ENCODE measurements at regions not wholly inside any gene's neighbourhood (a gene's known extent, or its start where the extent isn't known, plus 50 kb on each side); places are given as distances from the start of the nearest gene placed in this dataset.
"Not testable (repeated sequence)": the region's sequence is repeated elsewhere in the genome, so short reads cannot be mapped to it uniquely, and the experiment has no call there.

- H3K4me3 Mint-ChIP-seq (ENCODE audit: unreplicated experiment) = no peak overlapping the region
- ChIA-PET CTCF (interaction anchor here (0.6 to 1.0 kb wide), 2 partner anchors 9 to 156 kb away, joined by 3 read pairs; no protein-coding TSS in a partner anchor), POLR2A (interaction anchor here (2.5 kb wide), 1 partner anchor 13 kb away, joined by 8 read pairs; no protein-coding TSS in a partner anchor)
- no peaks in the 10 kb centered on the region for H3K36me3 Mint-ChIP-seq (ENCODE audit: insufficient read depth, unreplicated experiment)
- H3K27ac Mint-ChIP-seq (ENCODE audit: low read depth, unreplicated experiment) = no peak overlapping the region
- DNase-seq (ENCODE audit: unreplicated experiment) = no peak
- no peak for TF ChIP-seq CTCF (IDR thresholded peaks at IDR 0.05; ENCODE audit: unreplicated experiment)
- BruUV-seq (replicated peaks) = no TSS peak
- no peaks in the 10 kb centered on the region for H3K27me3 Mint-ChIP-seq (ENCODE audit: insufficient read depth, unreplicated experiment)
- H3K4me1 Mint-ChIP-seq (ENCODE audit: insufficient read depth, unreplicated experiment) = peaks cover 5% of the 10 kb centered on the region
- intact Hi-C loops (cut with micrococcal nuclease) = no loop called here
- H3K9me3 Mint-ChIP-seq (ENCODE audit: unreplicated experiment) = no peaks in the 10 kb centered on the region
Observed at GRCh38 chr6:56827908-56828649, 126.8 kb upstream of the BEND6 start.

GRCh38 chr6:56824431-56824830 lies 130.5 kb upstream of the BEND6 start:
- H3K36me3 Mint-ChIP-seq (ENCODE audit: insufficient read depth, unreplicated experiment); BruUV-seq (replicated peaks); CTCF ChIA-PET; DNase-seq (ENCODE audit: unreplicated experiment); H3K27me3 Mint-ChIP-seq (ENCODE audit: insufficient read depth, unreplicated experiment); H3K4me1 Mint-ChIP-seq (ENCODE audit: insufficient read depth, unreplicated experiment); POLR2A ChIA-PET; H3K4me3 Mint-ChIP-seq (ENCODE audit: unreplicated experiment); H3K9me3 Mint-ChIP-seq (ENCODE audit: unreplicated experiment); H3K27ac Mint-ChIP-seq (ENCODE audit: low read depth, unreplicated experiment); intact Hi-C loops (cut with micrococcal nuclease): not testable (repeated sequence)

GRCh38 chr6:56821005-56821432 lies 133.9 kb upstream of the BEND6 start:
- Mint-ChIP-seq H3K4me1 (ENCODE audit: insufficient read depth, unreplicated experiment) (peaks cover 6% of the 10 kb centered on the region), H3K36me3 (ENCODE audit: insufficient read depth, unreplicated experiment) (no peaks in the 10 kb centered on the region), H3K27ac (ENCODE audit: low read depth, unreplicated experiment) (no peak overlapping the region), H3K9me3 (ENCODE audit: unreplicated experiment) (no peaks in the 10 kb centered on the region), H3K4me3 (ENCODE audit: unreplicated experiment) (no peak overlapping the region), H3K27me3 (ENCODE audit: insufficient read depth, unreplicated experiment) (no peaks in the 10 kb centered on the region)
- ChIA-PET CTCF (interaction anchor here (0.5 to 1.0 kb wide), 5 partner anchors 10 to 108 kb away, joined by 3 to 4 read pairs (median 3); no protein-coding TSS in a partner anchor), POLR2A (interaction anchor here (0.8 to 1.5 kb wide), 4 partner anchors 13 to 46 kb away, joined by 4 to 5 read pairs (median 4); no protein-coding TSS in a partner anchor)
- no peak for TF ChIP-seq CTCF (IDR thresholded peaks at IDR 0.05; ENCODE audit: unreplicated experiment)
- no TSS peak for BruUV-seq (replicated peaks)
- intact Hi-C loops (cut with micrococcal nuclease) = no loop called here
- DNase-seq (ENCODE audit: unreplicated experiment) = no peak

GRCh38 chr6:56820060-56820459 lies 134.8 kb upstream of the BEND6 start:
- H3K4me3 Mint-ChIP-seq (ENCODE audit: unreplicated experiment) = no peak overlapping the region
- H3K9me3 Mint-ChIP-seq (ENCODE audit: unreplicated experiment) = no peaks in the 10 kb centered on the region
- TF ChIP-seq CTCF (IDR thresholded peaks at IDR 0.05; ENCODE audit: unreplicated experiment) = no peak
- no peaks in the 10 kb centered on the region for H3K27me3 Mint-ChIP-seq (ENCODE audit: insufficient read depth, unreplicated experiment)
- intact Hi-C loops (cut with micrococcal nuclease) = no loop called here
- peaks cover 6% of the 10 kb centered on the region for H3K4me1 Mint-ChIP-seq (ENCODE audit: insufficient read depth, unreplicated experiment)
- DNase-seq (ENCODE audit: unreplicated experiment) = no peak
- ChIA-PET CTCF (interaction anchor here (0.5 to 0.9 kb wide), 2 partner anchors 31 to 52 kb away, joined by 3 read pairs; no protein-coding TSS in a partner anchor), POLR2A (interaction anchor here (0.6 to 1.5 kb wide), 7 partner anchors 9 to 129 kb away, joined by 3 to 6 read pairs (median 3); no protein-coding TSS in a partner anchor)
- no peaks in the 10 kb centered on the region for H3K36me3 Mint-ChIP-seq (ENCODE audit: insufficient read depth, unreplicated experiment)
- H3K27ac Mint-ChIP-seq (ENCODE audit: low read depth, unreplicated experiment) = no peak overlapping the region
- BruUV-seq (replicated peaks) = no TSS peak

Measured in MCF 10A (cell line).